Gastroesophageal sphincter (tissue), 4 donors: ENCODE measurements at regions not wholly inside any gene's neighbourhood (a gene's known extent, or its start where the extent isn't known, plus 50 kb on each side); places are given as distances from the start of the nearest gene placed in this dataset.

ENCODE experiments used
- ATAC-seq: fragments of 150-250 bp; one replicate; pipeline ENCODE4 v1.9.1; 2016; ENCODE audit warnings: mild to moderate bottlenecking, moderate library complexity
- H3K27ac ChIP-seq, 4 donors: fragments of 200-600 bp; sonication (generic) in 3 of 4; 1 replicate in 3 of 4; 2 replicates in 1 of 4; pipeline ENCODE4 v1.5.1; 2016 to 2019
- H3K27me3 ChIP-seq: fragments of 200-600 bp; sonication (generic); one replicate; pipeline ENCODE4 v1.5.1; 2019
- H3K36me3 ChIP-seq, 2 donors: fragments of 200-600 bp; sonication (generic); one replicate each; pipeline ENCODE4 v1.5.1; 2019; ENCODE audit warnings: control low read depth in 1 of 2
- H3K4me1 ChIP-seq, 3 donors: fragments of 200-600 bp; sonication (generic); 1 replicate in 2 of 3; 2 replicates in 1 of 3; pipeline ENCODE4 v1.5.1; 2016 to 2019; ENCODE audit warnings: control low read depth in 2 of 3
- H3K4me3 ChIP-seq, 2 donors: fragments of 200-600 bp; sonication (generic); one replicate each; pipeline ENCODE4 v1.5.1; 2019; ENCODE audit warnings: mild to moderate bottlenecking in 1 of 2, moderate library complexity in 1 of 2
- H3K9me3 ChIP-seq, 3 donors: fragments of 200-600 bp; sonication (generic); one replicate each; pipeline ENCODE4 v1.5.1; 2017 to 2019; ENCODE audit warnings: control low read depth in 2 of 3
- CTCF ChIP-seq, 4 experiments: fragments of 200-600 bp in 2 of 4; fragments of 450-650 bp in 2 of 4; sonication (generic) in 1 of 4; IDR thresholded peaks; one replicate each; pipeline ENCODE4 v1.5.1; 2017 to 2019; ENCODE audit warnings: antibody characterized with exemption in 4 of 4, mild to moderate bottlenecking in 2 of 4, moderate library complexity in 2 of 4
- EP300 ChIP-seq: sonication (generic); formaldehyde crosslinking; IDR thresholded peaks from one replicate; pipeline ENCODE4 v1.6.1; 2017; ENCODE audit warnings: antibody characterized with exemption, mild to moderate bottlenecking
- POLR2A ChIP-seq, 2 donors: fragments of 450-650 bp; IDR thresholded peaks; one replicate each; pipeline ENCODE4 v1.6.1; 2017; ENCODE audit warnings: antibody characterized with exemption in 2 of 2, mild to moderate bottlenecking in 2 of 2, moderate library complexity in 1 of 2
- POLR2AphosphoS5 ChIP-seq: sonication (generic); formaldehyde crosslinking; IDR thresholded peaks from one replicate; pipeline ENCODE4 v1.6.1; 2017; ENCODE audit warnings: antibody characterized with exemption
- WGBS, 2 donors: methylation state at CpG; one replicate each; pipeline ENCODE4 v1.1.5; 2018; ENCODE audit warnings: low coverage in 1 of 2; 5-methylcytosine and 5-hydroxymethylcytosine counted together

GRCh38 chr2:88852753-88853402, 161.4 kb downstream of the RPIA start:
- ATAC-seq: no peak
- H3K36me3 ChIP-seq: no peaks in the 10 kb centered on the region
- no peak overlapping the region for H3K4me3 ChIP-seq
- no peaks in the 10 kb centered on the region for H3K9me3 ChIP-seq
- no peak for TF ChIP-seq POLR2AphosphoS5
- TF ChIP-seq POLR2A (IDR thresholded peaks at IDR 0.05): no peak
- no peak for TF ChIP-seq EP300
- TF ChIP-seq CTCF (IDR thresholded peaks at IDR 0.05): no peak
- peaks cover 18% of the 10 kb centered on the region for H3K27me3 ChIP-seq
- no peaks in the 10 kb centered on the region for H3K4me1 ChIP-seq
- 44 to 74% methylated on average over 2 to 3 of the region's 3 CpGs for WGBS, 2 donors
- H3K27ac ChIP-seq: no peak overlapping the region

GRCh38 chr2:88853403-88853790, 161.9 kb downstream of the RPIA start:
- no peaks in the 10 kb centered on the region for H3K4me1 ChIP-seq
- H3K9me3 ChIP-seq: no peaks in the 10 kb centered on the region
- no peak overlapping the region for H3K4me3 ChIP-seq
- no peak overlapping the region for H3K27ac ChIP-seq
- TF ChIP-seq EP300 (no peak), CTCF (IDR thresholded peaks at IDR 0.05) (no peak), POLR2AphosphoS5 (no peak), POLR2A (IDR thresholded peaks at IDR 0.05) (no peak)
- ATAC-seq: no peak
- peaks cover 18% of the 10 kb centered on the region for H3K27me3 ChIP-seq
- 50 to 71% methylated on average over 2 of the region's 2 CpGs for WGBS, 2 donors
- no peaks in the 10 kb centered on the region for H3K36me3 ChIP-seq

- TF ChIP-seq POLR2AphosphoS5 (no peak), CTCF (IDR thresholded peaks at IDR 0.05) (no peak), EP300 (no peak), POLR2A (IDR thresholded peaks at IDR 0.05) (no peak)
- no peaks in the 10 kb centered on the region for H3K9me3 ChIP-seq
- no peaks in the 10 kb centered on the region for H3K36me3 ChIP-seq
- H3K27ac ChIP-seq: no peak overlapping the region
- ATAC-seq: no peak
- H3K27me3 ChIP-seq: peaks cover 13% of the 10 kb centered on the region
- no peak overlapping the region for H3K4me3 ChIP-seq
- H3K4me1 ChIP-seq: no peaks in the 10 kb centered on the region
- 80 to 90% methylated on average over 2 of the region's 2 CpGs for WGBS, 2 donors
Observed at GRCh38 chr2:88854528-88854927, 163.1 kb downstream of the RPIA start.

- Histone ChIP-seq H3K4me1 (no peaks in the 10 kb centered on the region), H3K4me3 (no peak overlapping the region), H3K27ac (no peak overlapping the region), H3K9me3 (no peaks in the 10 kb centered on the region), H3K27me3 (peaks cover under 1% of the 10 kb centered on the region), H3K36me3 (no peaks in the 10 kb centered on the region)
- WGBS, 2 donors: 49 to 66% methylated on average over 3 of the region's 3 CpGs
- no peak for TF ChIP-seq CTCF (IDR thresholded peaks at IDR 0.05)
- no peak for TF ChIP-seq POLR2A (IDR thresholded peaks at IDR 0.05)
- no peak for TF ChIP-seq EP300
- no peak for TF ChIP-seq POLR2AphosphoS5
- no peak for ATAC-seq
Observed at GRCh38 chr2:88855620-88856408, 164.3 kb downstream of the RPIA start.
